GM10248 (cell line): ENCODE measurements at regions not wholly inside any gene's neighbourhood (a gene's known extent, or its start where the extent isn't known, plus 50 kb on each side); places are given as distances from the start of the nearest gene placed in this dataset.

ENCODE experiments used
- CTCF ChIA-PET: fragments of 300-600 bp; sonication (Branson Sonifier 250); formaldehyde crosslinking; extraction: SDS; loops from one replicate; lab custom pipeline; 2021; ENCODE audit warnings: antibody characterized with exemption; lab: Yijun Ruan, JAX
- POLR2A ChIA-PET: fragments of 350-650 bp; sonication (Branson Sonifier 250); formaldehyde crosslinking; extraction: SDS; loops from one replicate; lab custom pipeline; 2020; ENCODE audit warnings: antibody characterized with exemption; lab: Yijun Ruan, JAX
- DNase-seq: peaks from one replicate; pipeline ENCODE4 v3.0.0; 2012; ENCODE audit errors: extremely low spot score
- TF ChIP-seq, protein P1 (sequence below): IDR thresholded peaks from 2 replicates; pipeline ENCODE4 v1.5.1; 2012; ENCODE audit warnings: mild to moderate bottlenecking, low read depth; ENCODE audit errors: extremely low read depth, missing control alignments, control extremely low read depth

DNA sequence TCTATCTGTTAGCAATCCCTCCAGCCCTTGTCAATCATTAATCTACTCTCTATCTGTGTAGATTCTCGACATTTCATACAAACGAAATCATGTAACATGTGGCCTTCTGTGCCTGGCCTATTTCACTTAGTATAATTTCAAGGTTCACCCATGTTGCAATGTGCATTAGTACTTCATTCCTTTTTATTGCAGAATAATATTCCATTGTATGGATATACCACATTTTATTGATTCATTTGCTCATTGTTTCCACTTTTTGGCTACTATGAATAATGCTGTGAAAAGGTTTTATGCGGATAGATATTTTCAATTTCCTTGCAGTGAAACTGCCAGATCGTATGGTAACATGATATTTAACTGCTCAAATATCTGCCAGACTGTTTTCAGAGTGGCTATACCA lies 100.1 kb downstream of the MIAT start:
- CTCF ChIA-PET: interaction anchor here (1.0 to 1.6 kb wide), 2 partner anchors 13 kb away, joined by 3 to 5 read pairs; no protein-coding TSS in a partner anchor

DNA sequence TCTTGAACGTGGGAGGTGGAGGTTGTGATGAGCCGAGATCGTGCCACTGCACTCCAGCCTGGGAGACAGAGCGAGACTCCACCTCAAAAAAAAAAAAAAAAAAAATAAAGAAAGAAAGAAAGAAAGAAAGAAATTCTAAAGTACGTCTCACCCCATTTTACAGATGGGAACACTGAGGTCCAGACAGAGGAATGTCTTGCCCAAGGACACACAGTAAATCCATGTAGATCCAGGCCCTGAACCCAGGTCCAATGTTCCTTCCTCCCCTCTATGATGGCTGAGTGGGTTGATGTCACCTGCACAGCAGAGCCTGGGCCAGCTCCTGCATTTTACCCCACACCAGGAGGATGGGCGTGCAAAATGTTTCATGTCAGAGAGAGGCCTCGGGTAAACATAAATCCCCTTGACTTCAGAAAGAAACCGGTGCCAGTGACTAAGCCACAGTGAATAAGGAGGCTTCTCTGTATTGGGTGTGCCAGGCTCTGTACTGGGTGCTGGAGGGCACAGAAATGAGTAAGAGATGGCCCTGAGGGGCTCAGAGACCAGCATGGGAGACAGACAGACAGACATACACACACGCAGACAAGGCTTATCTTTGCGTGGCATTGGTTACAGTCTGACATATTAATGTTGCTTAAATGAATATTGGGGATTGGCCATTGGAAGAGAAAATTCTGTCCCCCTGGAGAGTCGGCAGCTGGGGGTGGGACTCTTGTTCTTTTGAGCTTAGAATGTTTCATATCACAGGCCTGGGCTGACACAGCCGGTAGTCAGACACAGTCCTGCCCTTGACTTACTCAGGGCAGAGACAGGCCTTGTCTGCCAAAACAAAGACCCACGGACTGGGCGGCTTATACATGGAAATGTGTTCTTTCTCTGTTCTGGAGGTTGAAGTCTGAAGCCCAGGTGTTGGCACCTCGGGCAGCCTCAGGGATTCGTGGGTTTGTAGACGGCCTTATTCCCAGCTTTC lies 105.4 kb downstream of the MIAT start:
- TF ChIP-seq, protein P1, sequence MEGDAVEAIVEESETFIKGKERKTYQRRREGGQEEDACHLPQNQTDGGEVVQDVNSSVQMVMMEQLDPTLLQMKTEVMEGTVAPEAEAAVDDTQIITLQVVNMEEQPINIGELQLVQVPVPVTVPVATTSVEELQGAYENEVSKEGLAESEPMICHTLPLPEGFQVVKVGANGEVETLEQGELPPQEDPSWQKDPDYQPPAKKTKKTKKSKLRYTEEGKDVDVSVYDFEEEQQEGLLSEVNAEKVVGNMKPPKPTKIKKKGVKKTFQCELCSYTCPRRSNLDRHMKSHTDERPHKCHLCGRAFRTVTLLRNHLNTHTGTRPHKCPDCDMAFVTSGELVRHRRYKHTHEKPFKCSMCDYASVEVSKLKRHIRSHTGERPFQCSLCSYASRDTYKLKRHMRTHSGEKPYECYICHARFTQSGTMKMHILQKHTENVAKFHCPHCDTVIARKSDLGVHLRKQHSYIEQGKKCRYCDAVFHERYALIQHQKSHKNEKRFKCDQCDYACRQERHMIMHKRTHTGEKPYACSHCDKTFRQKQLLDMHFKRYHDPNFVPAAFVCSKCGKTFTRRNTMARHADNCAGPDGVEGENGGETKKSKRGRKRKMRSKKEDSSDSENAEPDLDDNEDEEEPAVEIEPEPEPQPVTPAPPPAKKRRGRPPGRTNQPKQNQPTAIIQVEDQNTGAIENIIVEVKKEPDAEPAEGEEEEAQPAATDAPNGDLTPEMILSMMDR: no peak
- DNase-seq: no peak
- POLR2A ChIA-PET: no interaction called here
- CTCF ChIA-PET: interaction anchor here (2.2 kb wide), 1 partner anchor 13 kb away, joined by 7 read pairs; no protein-coding TSS in a partner anchor

More for the DNA sequence above, 100.1 kb downstream of the MIAT start:
- no peak for DNase-seq
- POLR2A ChIA-PET: no interaction called here
- TF ChIP-seq, protein P1: no peak

- POLR2A ChIA-PET: no interaction called here
- CTCF ChIA-PET: interaction anchor here (2.2 kb wide), 1 partner anchor 12 kb away, joined by 7 read pairs; no protein-coding TSS in a partner anchor
- TF ChIP-seq, protein P1: no peak
- no peak for DNase-seq
These were observed 106.4 kb downstream of the MIAT start for GRCh38 chr22:26763633-26764361.

DNA sequence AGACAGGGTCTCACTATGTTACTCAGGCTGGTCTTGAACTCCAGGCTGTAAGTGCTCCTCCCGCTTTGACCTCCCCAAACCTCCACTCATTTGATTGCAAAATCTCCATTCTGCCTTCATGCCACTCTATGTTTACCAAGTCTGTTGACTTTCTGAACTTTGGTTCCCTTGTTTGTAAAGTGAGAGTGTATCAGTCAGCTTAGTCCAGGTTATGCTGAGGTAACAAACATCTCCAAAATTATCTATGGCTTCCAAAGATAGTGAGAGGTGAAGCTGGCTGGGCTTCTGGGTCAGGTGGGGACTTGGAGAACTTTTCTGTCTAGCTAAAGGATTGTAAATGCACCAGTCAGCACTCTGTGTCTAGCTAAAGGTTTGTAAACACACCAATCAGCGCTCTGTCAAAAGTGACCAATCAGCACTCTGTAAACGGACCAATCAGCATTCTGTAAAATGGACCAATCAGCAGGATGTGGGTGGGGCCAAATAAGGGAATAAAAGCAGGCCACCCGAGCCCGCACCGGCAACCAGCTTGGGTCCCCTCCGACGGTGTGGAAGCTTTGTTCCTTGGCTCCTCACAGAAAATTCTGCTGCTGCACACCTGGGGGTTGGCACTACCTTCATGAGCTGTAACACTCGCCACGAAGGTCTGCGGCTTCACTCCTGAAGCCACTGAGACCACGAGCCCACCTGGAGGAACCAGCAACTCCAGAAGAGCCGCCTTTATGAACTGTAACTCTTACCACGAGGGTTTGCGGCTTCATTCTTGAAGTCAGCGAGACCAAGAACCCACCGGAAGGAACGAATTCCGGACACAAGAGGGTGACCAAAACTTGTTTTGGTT lies 109.3 kb downstream of the MIAT start:
- POLR2A ChIA-PET: no interaction called here
- TF ChIP-seq, protein P1: no peak

DNA sequence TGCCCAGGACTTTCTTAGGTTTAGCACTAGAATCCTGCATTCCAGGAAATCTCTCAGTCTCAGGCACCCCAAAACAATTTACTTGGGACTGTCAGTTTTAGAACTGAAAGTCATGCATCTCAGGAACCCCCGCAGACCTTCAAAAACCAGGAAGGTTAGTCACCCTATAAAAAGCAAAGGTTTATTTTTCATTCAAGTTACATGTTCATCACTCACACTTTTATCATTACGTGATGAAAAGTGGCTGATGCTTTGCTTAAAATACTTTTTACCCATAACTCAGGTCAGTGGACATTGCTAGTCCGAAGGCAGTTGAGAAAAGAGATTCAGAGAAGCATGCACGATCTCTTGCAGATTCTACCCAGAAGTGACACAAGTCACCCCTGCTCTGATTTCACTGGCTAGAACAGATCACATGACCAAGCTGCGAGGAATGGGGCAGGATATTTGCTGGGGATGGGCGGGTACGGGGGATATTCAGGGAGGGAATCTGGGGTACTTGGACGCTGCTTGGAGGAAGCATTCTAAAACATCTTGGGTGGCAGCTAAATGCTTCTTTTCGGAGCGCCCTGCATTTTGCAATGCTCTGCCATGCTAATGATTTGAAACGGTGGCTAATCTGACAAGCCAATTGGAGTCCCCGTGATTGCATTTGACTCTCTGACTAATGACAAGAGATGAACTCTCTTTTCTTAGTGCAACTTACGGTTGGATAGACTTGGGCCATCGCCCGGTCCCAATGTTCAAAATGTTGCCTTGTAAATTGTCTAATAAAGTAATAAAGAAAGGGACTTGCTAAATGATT lies 110.2 kb downstream of the MIAT start:
- ChIA-PET CTCF (interaction anchor here (1.4 kb wide), 1 partner anchor 34 kb away, joined by 3 read pairs; no protein-coding TSS in a partner anchor), POLR2A (no interaction called here)
- no peak for DNase-seq
- TF ChIP-seq, protein P1: no peak

More for the DNA sequence above, 109.3 kb downstream of the MIAT start:
- DNase-seq: no peak
- CTCF ChIA-PET: no interaction called here
